ENCODE measurements at regions not wholly inside any gene's neighbourhood (a gene's known extent, or its start where the extent isn't known, plus 50 kb on each side); places are given as distances from the start of the nearest gene placed in this dataset.

DNA sequence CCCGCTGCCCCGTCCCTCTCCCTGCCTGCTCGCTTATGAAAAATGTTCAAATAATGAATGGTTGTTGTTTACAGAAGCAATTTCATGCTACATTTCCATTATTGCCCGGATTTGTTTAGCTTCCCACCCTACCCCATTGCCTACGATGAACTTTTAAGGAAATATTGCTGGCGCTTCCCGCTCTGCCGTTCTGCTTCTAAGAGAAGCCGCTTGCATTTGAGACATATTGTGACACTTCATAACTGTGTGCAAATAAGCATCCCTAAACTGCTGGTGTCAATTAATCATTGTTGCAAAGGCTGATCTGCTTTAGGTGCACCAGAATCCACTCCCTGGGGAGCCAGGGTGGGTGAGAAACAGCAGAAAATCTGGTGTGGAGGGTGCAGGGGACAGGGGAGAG, 52.3 kb upstream of the LMO1 start:
- CTCF ChIA-PET = no interaction called here
- H3K9me3 Mint-ChIP-seq = no peaks in the 10 kb centered on the region

DNA sequence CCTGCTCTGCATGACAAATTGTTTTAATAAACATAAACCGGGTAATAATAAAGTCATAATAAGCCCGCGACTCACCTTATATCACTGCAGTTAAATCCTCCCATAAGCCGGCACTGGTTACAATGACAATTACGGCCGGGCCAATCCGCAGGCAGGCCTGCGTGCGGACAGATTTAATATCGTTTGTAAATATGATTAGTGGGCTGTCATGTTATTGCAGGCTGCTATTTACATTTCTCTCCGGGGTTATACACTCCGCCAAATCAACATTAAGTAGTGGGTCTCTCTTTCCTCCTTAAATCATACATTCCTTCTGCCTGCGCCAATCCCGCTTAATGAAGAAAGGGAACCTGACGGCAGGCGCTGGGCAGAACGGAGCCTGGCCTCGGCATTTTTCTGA, 51.8 kb upstream of the LMO1 start:
- H3K4me1 Mint-ChIP-seq = no peaks in the 10 kb centered on the region
- H3K9me3 Mint-ChIP-seq = no peaks in the 10 kb centered on the region
- CTCF ChIA-PET = no interaction called here
- H3K27ac Mint-ChIP-seq = no peak overlapping the region
- H3K27me3 Mint-ChIP-seq = no peaks in the 10 kb centered on the region
- H3K4me3 Mint-ChIP-seq = no peak overlapping the region
- no peaks in the 10 kb centered on the region for H3K36me3 Mint-ChIP-seq (ENCODE audit: low read depth)
- no peak for DNase-seq
- POLR2A ChIA-PET = no interaction called here

More for the DNA sequence above, 52.3 kb upstream of the LMO1 start:
- no peak overlapping the region for H3K4me3 Mint-ChIP-seq
- no peak for DNase-seq
- POLR2A ChIA-PET = no interaction called here
- H3K27me3 Mint-ChIP-seq = no peaks in the 10 kb centered on the region
- no peaks in the 10 kb centered on the region for H3K4me1 Mint-ChIP-seq
- H3K36me3 Mint-ChIP-seq (ENCODE audit: low read depth) = no peaks in the 10 kb centered on the region
- H3K27ac Mint-ChIP-seq = no peak overlapping the region

DNA sequence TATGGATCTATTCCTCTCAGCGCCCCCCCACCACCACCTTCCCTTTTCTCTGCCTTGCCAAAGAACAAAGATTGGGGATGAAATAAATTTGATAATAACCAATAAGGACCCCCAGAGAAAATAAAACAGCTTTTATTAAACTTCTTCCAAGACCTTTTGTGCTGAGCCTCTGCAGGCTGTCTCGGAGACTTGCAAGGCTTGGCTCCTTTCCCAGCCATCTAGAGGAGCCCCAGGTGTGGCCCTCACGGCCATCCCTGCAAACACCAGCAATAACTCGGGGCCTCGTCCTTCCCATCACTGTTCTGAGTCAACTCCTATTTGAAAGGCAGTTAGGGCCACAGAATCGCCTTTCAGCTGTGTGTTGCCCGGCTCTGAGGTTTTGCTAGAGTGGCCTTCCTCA, 51.2 kb upstream of the LMO1 start:
- H3K36me3 Mint-ChIP-seq (ENCODE audit: low read depth) = no peaks in the 10 kb centered on the region

DNA sequence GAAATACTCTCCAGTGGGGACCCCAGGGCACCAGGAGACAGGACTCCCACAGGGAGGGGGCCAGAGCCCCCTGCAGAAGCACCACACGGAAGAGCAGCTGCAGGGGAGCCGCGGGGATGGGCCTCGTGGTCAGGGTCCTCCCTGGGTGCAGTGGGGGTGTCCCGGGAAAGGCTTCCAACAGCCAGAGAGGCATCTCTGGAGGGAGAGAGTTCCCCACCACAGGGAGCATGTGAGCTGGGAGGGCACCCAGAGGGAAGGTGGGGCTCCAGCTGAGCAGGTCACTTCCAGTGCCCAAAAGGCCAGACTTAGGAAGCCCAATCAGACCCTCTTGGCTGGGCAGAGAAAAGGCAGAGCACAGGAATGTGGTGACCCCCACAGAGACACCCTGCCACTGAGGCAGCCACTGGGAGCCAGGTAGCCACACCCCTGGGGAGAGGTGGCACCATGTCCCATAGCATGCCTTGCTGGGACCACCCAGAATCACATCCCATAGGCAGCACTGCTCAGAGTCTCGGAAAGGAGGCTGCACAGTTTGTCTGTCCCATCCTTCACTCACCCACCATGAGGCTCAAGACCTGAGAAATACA, 49.9 kb upstream of the LMO1 start:
- CTCF ChIA-PET = interaction anchor here (0.5 kb wide), 1 partner anchor 1604 kb away, joined by 3 read pairs; no protein-coding TSS in a partner anchor
- Mint-ChIP-seq H3K4me3 (no peak overlapping the region), H3K27me3 (no peaks in the 10 kb centered on the region), H3K9me3 (no peaks in the 10 kb centered on the region), H3K36me3 (ENCODE audit: low read depth) (no peaks in the 10 kb centered on the region), H3K4me1 (peaks cover 2% of the 10 kb centered on the region), H3K27ac (no peak overlapping the region)
- POLR2A ChIA-PET = no interaction called here
- no peak for DNase-seq

More for the DNA sequence above, 51.2 kb upstream of the LMO1 start:
- Mint-ChIP-seq H3K27me3 (no peaks in the 10 kb centered on the region), H3K4me3 (no peak overlapping the region), H3K4me1 (no peaks in the 10 kb centered on the region), H3K9me3 (no peaks in the 10 kb centered on the region), H3K27ac (no peak overlapping the region)
- ChIA-PET POLR2A (no interaction called here), CTCF (no interaction called here)
- DNase-seq = no peak

Measured in activated CD4-positive, alpha-beta T cell treated with anti-CD3 and anti-CD28 coated beads, Interleukin-2, amount 10 ng/mL, durations not matched to agents 7 days and 5 days (primary cell).